ENCODE measurements at regions not wholly inside any gene's neighbourhood (a gene's known extent, or its start where the extent isn't known, plus 50 kb on each side); places are given as distances from the start of the nearest gene placed in this dataset.
"Not testable (repeated sequence)": the region's sequence is repeated elsewhere in the genome, so short reads cannot be mapped to it uniquely, and the experiment has no call there.

- TF ChIP-seq CTCF, POLR2A (IDR thresholded peaks at IDR 0.05): not testable (repeated sequence)
These were observed 158.3 kb downstream of the GOLGA6L22 start for GRCh38 chr15:22616976-22617375.

All from body of pancreas (tissue), 4 donors.